ENCODE measurements at regions not wholly inside any gene's neighbourhood (a gene's known extent, or its start where the extent isn't known, plus 50 kb on each side); places are given as distances from the start of the nearest gene placed in this dataset.

- TF ChIP-seq, protein P1, sequence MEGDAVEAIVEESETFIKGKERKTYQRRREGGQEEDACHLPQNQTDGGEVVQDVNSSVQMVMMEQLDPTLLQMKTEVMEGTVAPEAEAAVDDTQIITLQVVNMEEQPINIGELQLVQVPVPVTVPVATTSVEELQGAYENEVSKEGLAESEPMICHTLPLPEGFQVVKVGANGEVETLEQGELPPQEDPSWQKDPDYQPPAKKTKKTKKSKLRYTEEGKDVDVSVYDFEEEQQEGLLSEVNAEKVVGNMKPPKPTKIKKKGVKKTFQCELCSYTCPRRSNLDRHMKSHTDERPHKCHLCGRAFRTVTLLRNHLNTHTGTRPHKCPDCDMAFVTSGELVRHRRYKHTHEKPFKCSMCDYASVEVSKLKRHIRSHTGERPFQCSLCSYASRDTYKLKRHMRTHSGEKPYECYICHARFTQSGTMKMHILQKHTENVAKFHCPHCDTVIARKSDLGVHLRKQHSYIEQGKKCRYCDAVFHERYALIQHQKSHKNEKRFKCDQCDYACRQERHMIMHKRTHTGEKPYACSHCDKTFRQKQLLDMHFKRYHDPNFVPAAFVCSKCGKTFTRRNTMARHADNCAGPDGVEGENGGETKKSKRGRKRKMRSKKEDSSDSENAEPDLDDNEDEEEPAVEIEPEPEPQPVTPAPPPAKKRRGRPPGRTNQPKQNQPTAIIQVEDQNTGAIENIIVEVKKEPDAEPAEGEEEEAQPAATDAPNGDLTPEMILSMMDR (IDR thresholded peaks at IDR 0.05; ENCODE audit: control extremely low read depth, extremely low read depth, low read depth, missing control alignments), result no peak
- ChIA-PET CTCF (no interaction called here), POLR2A (no interaction called here)
- no peak for DNase-seq (ENCODE audit: extremely low spot score)
These were observed 130.8 kb downstream of the DNAJB6 start for GRCh38 chr7:157467496-157468212.

GRCh38 chr7:157468221-157469111, 131.7 kb downstream of the DNAJB6 start:
- POLR2A ChIA-PET, result no interaction called here
- TF ChIP-seq, protein P1 (IDR thresholded peaks at IDR 0.05; ENCODE audit: control extremely low read depth, extremely low read depth, low read depth, missing control alignments), result no peak
- no peak for DNase-seq (ENCODE audit: extremely low spot score)
- CTCF ChIA-PET, result no interaction called here

- ChIA-PET CTCF (no interaction called here), POLR2A (no interaction called here)
- TF ChIP-seq, protein P1 (IDR thresholded peaks at IDR 0.05; ENCODE audit: control extremely low read depth, extremely low read depth, low read depth, missing control alignments), result no peak
- no peak for DNase-seq (ENCODE audit: extremely low spot score)
These were observed 132.6 kb downstream of the DNAJB6 start for GRCh38 chr7:157469181-157470016.

GRCh38 chr7:157470017-157470322, 133.2 kb downstream of the DNAJB6 start:
- ChIA-PET POLR2A (no interaction called here), CTCF (no interaction called here)
- DNase-seq (ENCODE audit: extremely low spot score), result no peak
- TF ChIP-seq, protein P1 (IDR thresholded peaks at IDR 0.05; ENCODE audit: control extremely low read depth, extremely low read depth, low read depth, missing control alignments), result no peak

DNA sequence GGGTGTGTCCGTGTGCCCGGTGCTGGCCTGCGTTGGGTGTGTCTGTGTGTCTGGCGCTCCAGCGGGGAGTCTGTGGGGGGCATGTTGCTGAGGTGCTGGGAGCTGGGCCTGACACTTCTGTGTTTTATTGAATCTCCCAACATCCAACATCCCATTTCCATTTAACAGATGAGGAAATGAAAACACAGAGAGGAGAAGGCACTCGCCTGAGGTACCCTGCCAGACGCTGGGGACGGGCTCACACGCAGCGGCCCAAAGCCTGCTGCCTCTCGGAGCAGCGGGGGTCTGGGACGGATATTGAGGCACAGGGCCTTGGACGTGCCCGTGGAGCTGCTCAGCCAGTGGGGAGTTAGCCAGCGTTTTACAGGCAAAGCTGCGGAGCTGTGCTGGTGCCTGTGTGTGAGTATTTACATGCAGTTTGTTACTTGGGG, 133.9 kb downstream of the DNAJB6 start:
- DNase-seq (ENCODE audit: extremely low spot score), result no peak
- ChIA-PET CTCF (no interaction called here), POLR2A (no interaction called here)
- TF ChIP-seq, protein P1 (IDR thresholded peaks at IDR 0.05; ENCODE audit: control extremely low read depth, extremely low read depth, low read depth, missing control alignments), result no peak
